CD14-positive monocyte (primary cell): ENCODE measurements at regions not wholly inside any gene's neighbourhood (a gene's known extent, or its start where the extent isn't known, plus 50 kb on each side); places are given as distances from the start of the nearest gene placed in this dataset.

ENCODE experiments used
- DNase-seq, 3 donors: peaks; one replicate each; pipeline ENCODE4 v3.0.0-alpha.2; 2011 to 2022
- H2AFZ ChIP-seq: 2 replicates; pipeline ENCODE4 v1.6.0; 2012; ENCODE audit warnings: mild to moderate bottlenecking, low read depth, low read length, inconsistent platforms; ENCODE audit not compliant: insufficient read depth, poor library complexity, severe bottlenecking
- H3K27ac ChIP-seq, 2 donors: 1 replicate in 1 of 2; 2 replicates in 1 of 2; pipeline ENCODE4 v1.5.1; 2012 to 2013; ENCODE audit warnings: low read length in 2 of 2, control low read depth in 1 of 2, inconsistent platforms in 1 of 2, low read depth in 1 of 2, mild to moderate bottlenecking in 1 of 2
- H3K27me3 ChIP-seq, 2 donors: one replicate each; pipeline versions ENCODE4 v1.6.0 to v1.6.1; 2011 to 2013; ENCODE audit warnings: low read length in 2 of 2; ENCODE audit not compliant: control insufficient read depth in 2 of 2, insufficient read depth in 2 of 2
- H3K36me3 ChIP-seq, 2 donors: replicated peaks in 1 of 2; 1 replicate in 1 of 2; 2 replicates in 1 of 2; pipeline versions ENCODE4 v1.5.1 to v1.6.1; 2012 to 2013; ENCODE audit warnings: low read length in 2 of 2, control low read depth in 1 of 2, inconsistent platforms in 1 of 2, mild to moderate bottlenecking in 1 of 2; ENCODE audit not compliant: insufficient read depth in 2 of 2, control insufficient read depth in 1 of 2
- H3K4me1 ChIP-seq, 2 donors: 1 replicate in 1 of 2; 2 replicates in 1 of 2; pipeline versions ENCODE4 v1.5.1 to v1.6.1; 2012 to 2013; ENCODE audit warnings: low read length in 2 of 2, control low read depth in 1 of 2, inconsistent platforms in 1 of 2, mild to moderate bottlenecking in 1 of 2, moderate library complexity in 1 of 2; ENCODE audit not compliant: insufficient read depth in 2 of 2, control insufficient read depth in 1 of 2
- H3K4me2 ChIP-seq: replicated peaks from 2 replicates; pipeline ENCODE3; 2012; ENCODE audit warnings: low read length, moderate library complexity, mild to moderate bottlenecking; ENCODE audit not compliant: poor library complexity, severe bottlenecking; ENCODE audit errors: extremely low read depth
- H3K4me3 ChIP-seq, 3 experiments: fragments of 200-600 bp in 1 of 3; sonication (generic) in 1 of 3; replicated peaks in 1 of 3; 1 replicate in 2 of 3; 2 replicates in 1 of 3; pipeline ENCODE4 v1.5.1; 2011 to 2013; ENCODE audit warnings: low read length in 3 of 3, mild to moderate bottlenecking in 3 of 3, control low read depth in 2 of 3, low read depth in 2 of 3, inconsistent platforms in 1 of 3, moderate library complexity in 1 of 3
- H3K79me2 ChIP-seq: 2 replicates; pipeline ENCODE4 v1.6.0; 2012; ENCODE audit warnings: mild to moderate bottlenecking, control low read depth, inconsistent platforms, low read length, moderate library complexity; ENCODE audit not compliant: insufficient read depth
- H3K9ac ChIP-seq: 2 replicates; pipeline ENCODE4 v1.6.0; 2017; ENCODE audit warnings: low read length, mild to moderate bottlenecking; ENCODE audit not compliant: insufficient read depth, poor library complexity, severe bottlenecking
- H3K9me3 ChIP-seq, 2 donors: replicated peaks in 1 of 2; 1 replicate in 1 of 2; 2 replicates in 1 of 2; pipeline versions ENCODE4 v1.5.1 to v1.6.1; 2012 to 2013; ENCODE audit warnings: low read length in 2 of 2, control low read depth in 1 of 2; ENCODE audit not compliant: control insufficient read depth in 1 of 2, insufficient read depth in 1 of 2
- H4K20me1 ChIP-seq: 2 replicates; pipeline ENCODE4 v1.6.0; 2012; ENCODE audit warnings: mild to moderate bottlenecking, low read length, control low read depth, moderate library complexity; ENCODE audit not compliant: insufficient read depth
- H3K27ac Mint-ChIP-seq, 7 donors: one replicate each; pipeline ENCODE4 v1.8.0; 2020; ENCODE audit warnings: mild to moderate bottlenecking in 7 of 7, mixed read lengths in 7 of 7, moderate library complexity in 6 of 7, inconsistent platforms in 2 of 7
- H3K27me3 Mint-ChIP-seq, 3 donors: one replicate each; pipeline ENCODE4 v1.8.0; 2021 to 2022; ENCODE audit warnings: low read depth in 3 of 3, mild to moderate bottlenecking in 3 of 3, mixed read lengths in 3 of 3, moderate library complexity in 3 of 3, inconsistent platforms in 1 of 3
- H3K36me3 Mint-ChIP-seq, 2 donors: one replicate each; pipeline ENCODE4 v1.8.0; 2020; ENCODE audit warnings: mixed read lengths in 2 of 2, inconsistent platforms in 1 of 2, mild to moderate bottlenecking in 1 of 2
- H3K4me1 Mint-ChIP-seq: one replicate; pipeline ENCODE4 v1.8.0; 2020; ENCODE audit warnings: mild to moderate bottlenecking, mixed read lengths
- H3K4me3 Mint-ChIP-seq, 2 donors: one replicate each; pipeline ENCODE4 v1.8.0; 2020; ENCODE audit warnings: mild to moderate bottlenecking in 2 of 2, mixed read lengths in 2 of 2, moderate library complexity in 1 of 2
- H3K9me3 Mint-ChIP-seq, 7 donors: one replicate each; pipeline ENCODE4 v1.8.0; 2020 to 2022; ENCODE audit warnings: mixed read lengths in 7 of 7, mild to moderate bottlenecking in 6 of 7, moderate library complexity in 6 of 7, inconsistent platforms in 2 of 7
- intact Hi-C, 2 donors: fragments of 100-400 bp; cut with micrococcal nuclease; formaldehyde crosslinking; loops; one replicate each; pipeline versions ENCODE4 v1.15.0 to v1.15.1; 2023
- TF ChIP-seq, protein P1 (sequence below): fragments of 200-600 bp; IDR thresholded peaks from one replicate; pipeline ENCODE4 v1.8.0; 2022; ENCODE audit warnings: antibody characterized with exemption, mild to moderate bottlenecking

DNA sequence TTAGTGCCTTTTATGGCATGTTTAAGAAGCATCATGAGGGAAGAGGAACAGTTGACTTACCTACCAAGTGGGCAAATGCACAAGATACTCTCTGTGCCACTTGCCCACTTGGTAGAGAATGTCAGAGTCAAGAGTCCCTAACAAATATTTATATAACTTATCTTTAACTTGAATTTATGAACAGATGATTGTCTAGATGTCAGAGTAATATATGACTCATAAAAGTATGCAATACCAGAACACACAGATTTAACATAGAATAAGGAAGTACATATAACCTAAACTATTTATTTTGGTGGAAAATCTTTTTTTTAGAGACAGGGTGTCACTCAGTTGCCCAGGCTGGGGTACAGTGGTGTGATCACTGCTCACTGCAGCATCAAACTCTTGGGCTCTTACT lies 130.0 kb upstream of the NANOGP8 start:
- intact Hi-C loops, result no loop called here
- no peaks in the 10 kb centered on the region for H3K27me3 ChIP-seq

DNA sequence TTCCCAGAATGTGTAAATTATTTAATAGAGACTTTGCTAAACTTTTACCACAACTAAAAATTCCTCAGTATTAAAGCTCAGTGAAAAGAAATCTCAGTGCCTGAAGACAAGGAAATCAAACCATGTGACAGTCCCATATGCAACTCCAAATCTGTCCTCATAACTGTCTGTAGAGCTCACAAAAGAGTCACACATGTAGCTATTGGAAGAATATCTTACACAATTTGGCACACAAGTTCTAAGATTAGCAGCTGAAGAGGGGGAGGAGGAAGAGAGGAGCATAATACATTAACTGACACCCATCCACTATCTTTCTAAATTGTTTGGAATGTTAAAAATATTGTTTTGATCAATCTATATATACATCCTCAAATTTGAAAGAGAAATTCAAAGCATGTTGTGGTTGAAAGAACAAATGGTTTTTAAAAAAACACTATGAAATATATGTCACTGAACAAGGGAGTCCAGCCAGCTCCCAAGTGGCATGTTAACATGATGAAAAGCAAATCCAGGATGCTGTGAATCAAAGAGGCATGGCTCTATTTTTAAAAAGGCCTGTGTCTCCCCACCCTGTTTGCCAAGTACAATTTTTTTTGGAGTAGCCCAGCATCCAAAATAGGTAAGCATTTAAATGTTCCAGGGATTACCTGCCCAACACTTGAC lies 126.3 kb upstream of the NANOGP8 start:
- Histone ChIP-seq H3K4me1 (no peaks in the 10 kb centered on the region), H3K9me3 (peaks cover 0 to 3% of the 10 kb centered on the region in 2 donors), H3K36me3 (no peaks in the 10 kb centered on the region), H3K27ac (no peak overlapping the region), H2AFZ (no peak overlapping the region), H4K20me1 (no peaks in the 10 kb centered on the region), H3K27me3 (no peaks in the 10 kb centered on the region), H3K4me2 (no peak overlapping the region), H3K79me2 (no peaks in the 10 kb centered on the region), H3K9ac (no peak overlapping the region), H3K4me3 (no peak overlapping the region)
- H3K27ac Mint-ChIP-seq, result no peak overlapping the region
- TF ChIP-seq, protein P1, sequence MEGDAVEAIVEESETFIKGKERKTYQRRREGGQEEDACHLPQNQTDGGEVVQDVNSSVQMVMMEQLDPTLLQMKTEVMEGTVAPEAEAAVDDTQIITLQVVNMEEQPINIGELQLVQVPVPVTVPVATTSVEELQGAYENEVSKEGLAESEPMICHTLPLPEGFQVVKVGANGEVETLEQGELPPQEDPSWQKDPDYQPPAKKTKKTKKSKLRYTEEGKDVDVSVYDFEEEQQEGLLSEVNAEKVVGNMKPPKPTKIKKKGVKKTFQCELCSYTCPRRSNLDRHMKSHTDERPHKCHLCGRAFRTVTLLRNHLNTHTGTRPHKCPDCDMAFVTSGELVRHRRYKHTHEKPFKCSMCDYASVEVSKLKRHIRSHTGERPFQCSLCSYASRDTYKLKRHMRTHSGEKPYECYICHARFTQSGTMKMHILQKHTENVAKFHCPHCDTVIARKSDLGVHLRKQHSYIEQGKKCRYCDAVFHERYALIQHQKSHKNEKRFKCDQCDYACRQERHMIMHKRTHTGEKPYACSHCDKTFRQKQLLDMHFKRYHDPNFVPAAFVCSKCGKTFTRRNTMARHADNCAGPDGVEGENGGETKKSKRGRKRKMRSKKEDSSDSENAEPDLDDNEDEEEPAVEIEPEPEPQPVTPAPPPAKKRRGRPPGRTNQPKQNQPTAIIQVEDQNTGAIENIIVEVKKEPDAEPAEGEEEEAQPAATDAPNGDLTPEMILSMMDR, result no peak
- H3K36me3 Mint-ChIP-seq, result no peaks in the 10 kb centered on the region
- no peak overlapping the region for H3K4me3 Mint-ChIP-seq
- H3K27me3 Mint-ChIP-seq, result peaks cover 0 to 3% (median 0%) of the 10 kb centered on the region in 3 donors
- DNase-seq, result no peak
- intact Hi-C loops, result no loop called here
- H3K4me1 Mint-ChIP-seq, result no peaks in the 10 kb centered on the region
- H3K9me3 Mint-ChIP-seq, result peaks cover 0 to 8% (median 4%) of the 10 kb centered on the region in 7 donors

More for the DNA sequence above, 130.0 kb upstream of the NANOGP8 start:
- no peak overlapping the region for H3K9ac ChIP-seq
- H3K79me2 ChIP-seq, result no peaks in the 10 kb centered on the region
- H3K36me3 ChIP-seq, result no peaks in the 10 kb centered on the region
- DNase-seq, result no peak
- Mint-ChIP-seq H3K36me3 (no peaks in the 10 kb centered on the region), H3K27me3 (peaks cover 0 to 3% (median 0%) of the 10 kb centered on the region in 3 donors), H3K27ac (no peak overlapping the region), H3K9me3 (peaks cover 0 to 8% (median 4%) of the 10 kb centered on the region in 7 donors), H3K4me3 (no peak overlapping the region), H3K4me1 (no peaks in the 10 kb centered on the region)
- H3K4me1 ChIP-seq, result no peaks in the 10 kb centered on the region
- no peaks in the 10 kb centered on the region for H4K20me1 ChIP-seq
- H3K9me3 ChIP-seq, result peaks cover 0 to 3% of the 10 kb centered on the region in 2 donors
- no peak overlapping the region for H3K4me3 ChIP-seq
- TF ChIP-seq, protein P1, result no peak
- H2AFZ ChIP-seq, result no peak overlapping the region
- no peak overlapping the region for H3K27ac ChIP-seq
- no peak overlapping the region for H3K4me2 ChIP-seq
